Liver (tissue), 3 donors: ENCODE measurements at regions not wholly inside any gene's neighbourhood (a gene's known extent, or its start where the extent isn't known, plus 50 kb on each side); places are given as distances from the start of the nearest gene placed in this dataset.

Source experiments
- CTCF ChIP-seq: fragments of 150-350 bp; IDR thresholded peaks from 2 replicates; pipeline ENCODE4 v1.5.1; 2017; ENCODE audit warnings: improper control_type of control experiment, low read depth, low read length; ENCODE audit not compliant: missing input control
- EGR1 ChIP-seq, 2 donors: IDR thresholded peaks; 2 replicates each; pipeline ENCODE4 v1.6.1; 2016 to 2018; ENCODE audit warnings: antibody characterized with exemption in 2 of 2, low read depth in 2 of 2
- FOXA1 ChIP-seq: IDR thresholded peaks from 2 replicates; pipeline ENCODE4 v1.6.1; 2016; ENCODE audit warnings: antibody characterized with exemption
- FOXA2 ChIP-seq: IDR thresholded peaks from 2 replicates; pipeline ENCODE4 v1.6.1; 2016; ENCODE audit warnings: antibody characterized with exemption
- GABPA ChIP-seq, 2 donors: IDR thresholded peaks in 1 of 2; conservative IDR thresholded peaks in 1 of 2; 2 replicates each; pipeline ENCODE4 v1.6.1; 2016; ENCODE audit warnings: antibody characterized with exemption in 2 of 2, mild to moderate bottlenecking in 1 of 2, moderate library complexity in 1 of 2
- MAX ChIP-seq: IDR thresholded peaks from 2 replicates; pipeline ENCODE4 v1.6.1; 2016; ENCODE audit warnings: antibody characterized with exemption
- REST ChIP-seq: IDR thresholded peaks from 2 replicates; pipeline ENCODE4 v1.6.1; 2016; ENCODE audit warnings: antibody characterized with exemption, mild to moderate bottlenecking
- SP1 ChIP-seq: IDR thresholded peaks from 2 replicates; pipeline ENCODE4 v1.6.1; 2018; ENCODE audit warnings: antibody characterized with exemption, mild to moderate bottlenecking
- TAF1 ChIP-seq: conservative IDR thresholded peaks from 2 replicates; pipeline ENCODE4 v1.6.1; 2016; ENCODE audit warnings: antibody characterized with exemption, mild to moderate bottlenecking
- YY1 ChIP-seq: IDR thresholded peaks from 2 replicates; pipeline ENCODE4 v1.6.1; 2016; ENCODE audit warnings: antibody characterized with exemption, mild to moderate bottlenecking
- donor health status: healthy.
- donor health status: healthy.

- TF ChIP-seq CTCF: no peak
- no peak for TF ChIP-seq SP1
- TF ChIP-seq GABPA (IDR thresholded peaks at IDR 0.05 in 1 of 2, conservative IDR thresholded peaks at IDR 0.05 in 1 of 2): no peak
- no peak for TF ChIP-seq TAF1
- TF ChIP-seq FOXA1: no peak
- TF ChIP-seq MAX: no peak
- no peak for TF ChIP-seq YY1
- TF ChIP-seq EGR1 (IDR thresholded peaks at IDR 0.05; ENCODE audit: low read depth in 2 of 2): no peak
- TF ChIP-seq FOXA2: no peak
- TF ChIP-seq REST: no peak
Measured at GRCh38 chr6:14674458-14674857, 556.9 kb downstream of the CD83 start.
